Right lobe of liver (tissue), 6 donors: ENCODE measurements at regions not wholly inside any gene's neighbourhood (a gene's known extent, or its start where the extent isn't known, plus 50 kb on each side); places are given as distances from the start of the nearest gene placed in this dataset.

ENCODE experiments used
- ATAC-seq, 4 donors: fragments of 200-7000 bp; cut with Tn5 transposase; one replicate each; pipeline ENCODE4 v1.9.1; 2020; ENCODE audit warnings: mild to moderate bottlenecking in 4 of 4, moderate library complexity in 4 of 4
- DNase-seq, 3 donors: peaks; one replicate each; pipeline ENCODE4 v3.0.0-alpha.2; 2020
- H3K27ac ChIP-seq, 3 donors: fragments of 200-600 bp; one replicate each; pipeline ENCODE4 v1.8.0; 2022
- H3K27me3 ChIP-seq, 2 donors: fragments of 200-600 bp; one replicate each; pipeline ENCODE4 v1.8.0; 2022
- H3K36me3 ChIP-seq, 4 donors: fragments of 200-600 bp; sonication (generic) in 1 of 4; one replicate each; pipeline versions ENCODE4 v1.5.1 to v1.8.0; 2017 to 2022; ENCODE audit warnings: control low read depth in 1 of 4
- H3K4me1 ChIP-seq, 4 donors: fragments of 200-600 bp; sonication (generic) in 1 of 4; one replicate each; pipeline versions ENCODE4 v1.5.1 to v1.8.0; 2017 to 2022; ENCODE audit warnings: control low read depth in 1 of 4
- H3K4me3 ChIP-seq, 3 donors: fragments of 200-600 bp; one replicate each; pipeline ENCODE4 v1.8.0; 2022
- H3K9me3 ChIP-seq, 4 donors: fragments of 200-600 bp; sonication (generic) in 1 of 4; one replicate each; pipeline versions ENCODE4 v1.5.1 to v1.8.0; 2017 to 2022; ENCODE audit warnings: control low read depth in 1 of 4
- POLR2A ChIP-seq: fragments of 450-650 bp; IDR thresholded peaks from one replicate; pipeline ENCODE4 v1.6.1; 2017; ENCODE audit warnings: antibody characterized with exemption, mild to moderate bottlenecking
- WGBS: methylation state at CpG from one replicate; pipeline ENCODE4 v1.1.6; 2018; ENCODE audit warnings: low coverage, low lambda C conversion rate; ENCODE audit not compliant: insufficient coverage; ENCODE audit errors: missing lambda C conversion rate; 5-methylcytosine and 5-hydroxymethylcytosine counted together
- intact Hi-C, 2 donors: fragments of 100-400 bp; cut with DNase I; formaldehyde crosslinking; loops; one replicate each; pipeline versions ENCODE4 v1.11.2 to v1.14.1; 2022
- TF ChIP-seq, protein P1 (sequence below), 4 donors: fragments of 200-600 bp in 3 of 4; fragments of 450-650 bp in 1 of 4; IDR thresholded peaks; one replicate each; pipeline versions ENCODE4 v1.5.1 to v1.8.0; 2016 to 2022; ENCODE audit warnings: antibody characterized with exemption in 4 of 4, mild to moderate bottlenecking in 2 of 4
- donor health status: DM: no; HTN: yes; CAD: no.
- donor health status: DM: no; HTN: no; CAD: no.
- donor health status: DM: no; HTN: no; CAD: no.
- donor health status: DM: no; HTN: yes; CAD: no.
- donor health status: DM: no; HTN: yes; CAD: no.

DNA sequence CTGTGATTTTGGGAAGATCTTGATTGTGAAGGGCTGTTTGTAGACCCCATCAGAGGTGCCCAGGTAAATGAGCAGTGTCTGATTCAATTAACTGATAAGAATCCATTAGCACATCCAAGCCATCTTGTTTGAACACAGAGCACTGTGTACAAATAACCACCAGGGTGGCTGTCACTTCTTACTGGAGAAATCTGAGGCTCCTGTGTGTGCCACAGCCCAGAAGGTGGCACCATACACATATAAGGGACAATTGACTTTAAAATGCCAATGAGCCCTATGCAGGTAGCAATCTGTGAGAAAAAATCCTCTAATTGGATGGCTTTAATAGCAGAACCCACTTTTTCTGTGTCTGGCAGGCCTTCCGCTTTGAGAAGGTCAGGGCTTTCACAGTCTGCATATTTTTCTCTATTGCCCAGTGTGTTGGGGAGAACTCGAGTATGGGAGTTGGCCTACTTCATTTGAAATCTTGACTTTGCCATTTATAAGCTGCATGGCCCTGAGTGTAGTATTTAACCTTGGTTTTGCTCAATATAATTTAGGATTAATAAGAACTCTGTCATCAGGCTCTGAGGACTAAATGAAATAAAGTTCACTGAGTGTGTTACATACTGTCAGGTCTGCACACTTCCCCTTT is 517.4 kb downstream of the CCSER2 start:
- peaks cover 0 to 15% (median 6%) of the 10 kb centered on the region in 4 donors for H3K4me1 ChIP-seq
- 60% methylated on average over 1 of the region's 2 CpGs for WGBS
- no peak overlapping the region for H3K4me3 ChIP-seq
- H3K27ac ChIP-seq, result no peak overlapping the region
- peak in 2 of 3 donors; percentile 50 to 54 for DNase-seq
- TF ChIP-seq, protein P1, sequence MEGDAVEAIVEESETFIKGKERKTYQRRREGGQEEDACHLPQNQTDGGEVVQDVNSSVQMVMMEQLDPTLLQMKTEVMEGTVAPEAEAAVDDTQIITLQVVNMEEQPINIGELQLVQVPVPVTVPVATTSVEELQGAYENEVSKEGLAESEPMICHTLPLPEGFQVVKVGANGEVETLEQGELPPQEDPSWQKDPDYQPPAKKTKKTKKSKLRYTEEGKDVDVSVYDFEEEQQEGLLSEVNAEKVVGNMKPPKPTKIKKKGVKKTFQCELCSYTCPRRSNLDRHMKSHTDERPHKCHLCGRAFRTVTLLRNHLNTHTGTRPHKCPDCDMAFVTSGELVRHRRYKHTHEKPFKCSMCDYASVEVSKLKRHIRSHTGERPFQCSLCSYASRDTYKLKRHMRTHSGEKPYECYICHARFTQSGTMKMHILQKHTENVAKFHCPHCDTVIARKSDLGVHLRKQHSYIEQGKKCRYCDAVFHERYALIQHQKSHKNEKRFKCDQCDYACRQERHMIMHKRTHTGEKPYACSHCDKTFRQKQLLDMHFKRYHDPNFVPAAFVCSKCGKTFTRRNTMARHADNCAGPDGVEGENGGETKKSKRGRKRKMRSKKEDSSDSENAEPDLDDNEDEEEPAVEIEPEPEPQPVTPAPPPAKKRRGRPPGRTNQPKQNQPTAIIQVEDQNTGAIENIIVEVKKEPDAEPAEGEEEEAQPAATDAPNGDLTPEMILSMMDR (IDR thresholded peaks at IDR 0.05), result peak; percentile 61 to 73 (median 67)
- TF ChIP-seq POLR2A, result no peak
- no peaks in the 10 kb centered on the region for H3K27me3 ChIP-seq
- peak; percentile 80 to 90 (median 84) for ATAC-seq
- intact Hi-C loops, result no loop called here
- H3K36me3 ChIP-seq, result no peaks in the 10 kb centered on the region
- no peaks in the 10 kb centered on the region for H3K9me3 ChIP-seq

DNA sequence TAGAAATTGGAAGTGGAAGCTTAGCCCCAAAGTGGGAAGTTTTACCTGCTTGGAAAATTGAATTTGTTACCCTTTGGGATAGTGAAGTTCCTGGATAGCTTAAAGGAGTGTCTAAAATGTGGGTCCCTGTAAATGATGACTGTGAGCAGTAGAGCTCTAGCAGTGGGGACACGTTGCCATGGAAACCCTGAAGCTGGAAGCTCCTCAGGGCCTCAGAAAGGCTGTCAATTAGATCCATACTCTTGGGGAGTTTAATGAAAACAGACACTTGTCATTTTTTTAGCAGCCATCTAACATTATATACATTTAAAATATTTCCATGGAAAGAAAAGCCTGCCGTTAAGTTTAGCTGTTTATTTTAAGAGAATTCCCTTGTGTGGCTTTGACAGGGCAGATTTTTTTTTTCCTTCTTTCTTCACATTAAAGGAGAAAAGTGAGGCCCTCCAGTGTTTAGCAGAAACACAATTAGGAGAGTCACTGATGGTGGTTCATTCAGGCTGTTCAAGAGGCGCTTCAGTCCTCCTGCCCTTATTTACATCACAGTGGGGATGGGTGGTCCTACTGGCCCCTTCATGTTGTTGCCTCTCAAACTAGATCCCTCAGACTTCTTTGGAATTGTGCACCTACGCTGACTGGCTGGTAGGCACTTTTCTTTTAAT is 518.4 kb downstream of the CCSER2 start:
- ATAC-seq, result no peak
- 80% methylated on average over 4 of the region's 4 CpGs for WGBS

DNA sequence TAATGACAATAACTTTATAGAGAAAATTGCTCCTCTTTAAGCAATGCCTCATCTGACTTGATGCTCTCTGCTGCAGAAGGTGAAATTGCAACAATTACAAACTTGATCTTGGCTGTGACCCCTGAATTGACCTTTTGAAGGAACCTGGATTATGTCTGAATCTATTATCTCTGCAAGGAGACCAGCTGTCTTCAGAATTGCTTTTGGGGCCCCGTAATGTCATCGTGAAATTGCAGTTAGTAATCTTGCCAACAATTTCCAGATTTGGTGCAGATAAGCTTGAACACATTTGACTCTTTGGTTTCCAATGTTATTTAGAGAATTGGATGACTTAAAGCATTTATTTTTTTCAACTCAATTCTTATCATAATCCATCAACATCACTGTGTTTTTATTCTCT is 520.6 kb downstream of the CCSER2 start:
- no peak overlapping the region for H3K27ac ChIP-seq
- no peaks in the 10 kb centered on the region for H3K36me3 ChIP-seq
- TF ChIP-seq, protein P1 (IDR thresholded peaks at IDR 0.05), result no peak
- no peak for TF ChIP-seq POLR2A
- peaks cover 0 to 6% (median 0%) of the 10 kb centered on the region in 4 donors for H3K4me1 ChIP-seq
- ATAC-seq (no peak), DNase-seq (no peak)
- H3K4me3 ChIP-seq, result no peak overlapping the region
- 58% methylated on average over 2 of the region's 2 CpGs for WGBS
- no peaks in the 10 kb centered on the region for H3K27me3 ChIP-seq
- intact Hi-C loops, result no loop called here
- H3K9me3 ChIP-seq, result no peaks in the 10 kb centered on the region

More for the DNA sequence above, 518.4 kb downstream of the CCSER2 start:
- H3K9me3 ChIP-seq, result no peaks in the 10 kb centered on the region
- H3K27me3 ChIP-seq, result no peaks in the 10 kb centered on the region
- intact Hi-C loops, result no loop called here
- H3K27ac ChIP-seq, result no peak overlapping the region
- no peaks in the 10 kb centered on the region for H3K36me3 ChIP-seq
- H3K4me1 ChIP-seq, result peaks cover 0 to 15% (median 6%) of the 10 kb centered on the region in 4 donors
- TF ChIP-seq, protein P1 (IDR thresholded peaks at IDR 0.05), result no peak
- TF ChIP-seq POLR2A, result no peak
- DNase-seq, result no peak
- no peak overlapping the region for H3K4me3 ChIP-seq

DNA sequence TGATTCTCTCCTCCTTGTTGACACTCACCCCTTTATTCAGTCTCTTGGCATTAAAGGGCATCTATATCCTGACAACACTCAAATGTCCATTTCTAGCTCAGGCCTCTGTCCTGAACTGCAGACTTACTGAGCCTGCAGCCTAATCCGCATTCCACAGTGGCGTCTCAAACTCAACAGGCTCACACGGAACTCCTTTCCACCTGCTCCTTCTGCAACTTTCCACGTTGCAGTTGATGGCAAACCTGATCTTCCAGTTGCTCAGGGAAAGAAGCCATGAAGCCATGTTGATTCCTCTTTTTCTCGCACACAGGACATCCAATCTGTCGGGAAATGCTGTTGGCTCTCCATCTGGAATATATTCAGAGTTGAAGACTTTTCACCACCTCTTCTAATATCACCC is 522.4 kb downstream of the CCSER2 start:
- WGBS, result 82% methylated on average over 6 of the region's 6 CpGs

More for the DNA sequence above, 522.4 kb downstream of the CCSER2 start:
- TF ChIP-seq, protein P1 (IDR thresholded peaks at IDR 0.05), result no peak
- no peak for TF ChIP-seq POLR2A
- Histone ChIP-seq H3K27me3 (no peaks in the 10 kb centered on the region), H3K4me1 (no peaks in the 10 kb centered on the region), H3K27ac (no peak overlapping the region), H3K9me3 (no peaks in the 10 kb centered on the region), H3K4me3 (no peak overlapping the region), H3K36me3 (no peaks in the 10 kb centered on the region)
- ATAC-seq (no peak), DNase-seq (no peak)
- intact Hi-C loops, result no loop called here
